Cardiac fibroblast (primary cell): ENCODE measurements at regions not wholly inside any gene's neighbourhood (a gene's known extent, or its start where the extent isn't known, plus 50 kb on each side); places are given as distances from the start of the nearest gene placed in this dataset.

Source experiments
- DNase-seq, 2 donors: peaks; one replicate each; pipeline versions ENCODE4 v3.0.0 to v3.0.0-alpha.2; 2010; ENCODE audit warnings: low read depth in 2 of 2
- H3K4me3 ChIP-seq, 2 donors: replicated peaks in 1 of 2; 1 replicate in 1 of 2; 2 replicates in 1 of 2; pipeline ENCODE4 v1.5.1; 2011; ENCODE audit warnings: low read depth in 2 of 2, low read length in 2 of 2, mild to moderate bottlenecking in 2 of 2, moderate library complexity in 1 of 2
- CTCF ChIP-seq: IDR thresholded peaks from one replicate; pipeline ENCODE4 v1.5.1; 2011; ENCODE audit warnings: low read depth, mild to moderate bottlenecking, low read length, inconsistent platforms

- no peak for TF ChIP-seq CTCF
- DNase-seq: peak in 1 of 2 donors; percentile 12
- H3K4me3 ChIP-seq: no peak overlapping the region
Observed at GRCh38 chr9:118567861-118568260, 801.4 kb downstream of the BRINP1 start.

GRCh38 chr9:118568704-118569103 lies 800.5 kb downstream of the BRINP1 start:
- no peak for TF ChIP-seq CTCF
- DNase-seq: peak in 1 of 2 donors; percentile 8
- no peak overlapping the region for H3K4me3 ChIP-seq

- no peak for TF ChIP-seq CTCF
- no peak for DNase-seq
- H3K4me3 ChIP-seq: no peak overlapping the region
Observed at GRCh38 chr9:118569148-118569547, 800.1 kb downstream of the BRINP1 start.

GRCh38 chr9:118570066-118570465 lies 799.2 kb downstream of the BRINP1 start:
- TF ChIP-seq CTCF: no peak
- H3K4me3 ChIP-seq: no peak overlapping the region
- peak; percentile 5 for DNase-seq

GRCh38 chr9:118575341-118576070 lies 793.7 kb downstream of the BRINP1 start:
- H3K4me3 ChIP-seq: no peak overlapping the region
- peak in 1 of 2 donors; percentile 62 for DNase-seq
- no peak for TF ChIP-seq CTCF

GRCh38 chr9:118577121-118577520 lies 792.1 kb downstream of the BRINP1 start:
- peak; percentile 49 to 88 for DNase-seq
- no peak for TF ChIP-seq CTCF

GRCh38 chr9:118578467-118578866 lies 790.8 kb downstream of the BRINP1 start:
- H3K4me3 ChIP-seq: no peak overlapping the region
- TF ChIP-seq CTCF: no peak
- peak; percentile 7 to 90 for DNase-seq

More at GRCh38 chr9:118577121-118577520, 792.1 kb downstream of the BRINP1 start:
- H3K4me3 ChIP-seq: no peak overlapping the region
